Stimulated activated CD4-positive, alpha-beta T cell treated with anti-CD3 and anti-CD28 coated beads, Interleukin-12 subunit alpha, Interleukin-12 subunit beta, amount 100 ng/mL, for 48 hours (primary cell): ENCODE measurements at regions not wholly inside any gene's neighbourhood (a gene's known extent, or its start where the extent isn't known, plus 50 kb on each side); places are given as distances from the start of the nearest gene placed in this dataset.
A peak's percentile ranks its signal among the peaks of the same experiment; 100 is the strongest.

Source experiments
- DNase-seq, 3 donors: peaks; one replicate each; pipeline ENCODE4 v3.0.0-alpha.2; 2020; ENCODE audit warnings: low read depth in 2 of 3, low spot score in 1 of 3

DNA sequence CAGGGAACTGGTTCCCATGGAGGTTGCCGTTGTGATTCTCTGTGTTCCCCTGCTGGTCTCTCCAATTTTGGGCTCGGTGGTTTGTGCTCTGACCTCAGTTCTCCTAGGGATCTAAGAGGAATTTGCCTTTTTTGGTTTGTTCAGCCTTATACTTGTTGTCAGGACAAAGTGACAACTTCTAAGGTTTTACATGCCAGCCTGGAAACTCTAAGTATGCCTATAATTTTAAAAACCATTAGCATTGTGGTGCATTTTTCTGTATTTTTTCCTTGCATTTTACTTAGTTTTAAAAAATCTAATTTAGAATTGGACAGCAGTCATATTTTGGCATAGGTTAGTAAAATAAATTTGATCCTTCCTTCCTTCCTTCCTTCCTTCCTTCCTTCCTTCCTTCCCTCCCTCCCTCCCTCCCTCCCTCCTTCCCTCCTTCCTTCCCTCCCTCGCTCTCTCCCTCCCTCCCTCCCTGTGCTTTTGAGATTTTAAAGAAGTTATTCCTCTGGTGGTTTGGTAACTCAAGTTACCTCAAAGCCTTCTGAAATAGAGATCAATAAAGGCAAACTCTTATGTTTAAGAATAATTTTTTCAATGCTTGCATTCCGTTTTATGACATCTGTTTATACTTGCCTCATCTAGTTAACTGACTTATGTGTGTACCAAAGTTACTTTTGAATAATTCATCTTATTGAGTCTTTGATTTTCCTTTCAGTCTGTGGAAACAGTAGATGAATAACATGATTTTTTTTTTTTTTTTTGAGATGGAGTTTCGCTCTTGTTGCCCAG lies 141.3 kb upstream of the RGS17 start:
- DNase-seq = no peak

DNA sequence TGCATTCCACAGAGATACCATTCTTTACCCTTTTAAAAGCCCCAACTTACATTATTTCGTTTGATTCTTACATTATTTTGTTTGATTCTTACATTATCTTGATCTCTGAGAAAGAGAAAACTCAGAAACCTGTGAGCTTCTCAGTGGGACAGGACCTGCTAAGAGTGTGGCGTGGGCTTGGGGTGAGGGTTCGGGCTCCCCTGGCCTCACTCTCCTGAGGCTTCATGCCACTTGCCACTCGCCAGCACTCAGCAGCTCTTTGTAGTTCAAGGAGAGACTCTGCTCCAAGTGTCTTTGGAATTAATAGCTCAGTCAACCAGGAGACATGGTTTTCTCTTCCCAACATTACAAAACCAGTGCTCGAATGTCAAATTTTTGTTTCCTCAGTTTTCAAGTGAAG lies 132.4 kb upstream of the RGS17 start:
- no peak for DNase-seq

DNA sequence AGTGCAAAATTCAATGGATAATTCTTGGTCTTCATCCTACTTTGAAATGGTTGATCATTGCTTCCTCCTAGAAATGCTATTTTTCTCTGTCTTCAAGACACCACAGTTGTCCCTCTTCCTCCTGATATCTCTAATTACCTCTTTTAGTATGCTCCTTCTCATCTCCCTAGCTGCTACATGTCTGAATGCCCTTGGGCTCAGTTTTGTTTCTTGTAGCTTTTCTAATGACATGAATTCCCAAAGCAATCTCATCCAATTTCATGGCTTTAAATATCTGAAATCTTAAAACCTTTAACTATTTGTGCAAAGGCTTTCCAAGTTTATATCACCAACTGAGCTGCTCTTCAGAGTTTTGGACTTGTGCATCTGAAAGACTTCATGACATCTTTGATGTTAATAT lies 120.2 kb upstream of the RGS17 start:
- no peak for DNase-seq

DNA sequence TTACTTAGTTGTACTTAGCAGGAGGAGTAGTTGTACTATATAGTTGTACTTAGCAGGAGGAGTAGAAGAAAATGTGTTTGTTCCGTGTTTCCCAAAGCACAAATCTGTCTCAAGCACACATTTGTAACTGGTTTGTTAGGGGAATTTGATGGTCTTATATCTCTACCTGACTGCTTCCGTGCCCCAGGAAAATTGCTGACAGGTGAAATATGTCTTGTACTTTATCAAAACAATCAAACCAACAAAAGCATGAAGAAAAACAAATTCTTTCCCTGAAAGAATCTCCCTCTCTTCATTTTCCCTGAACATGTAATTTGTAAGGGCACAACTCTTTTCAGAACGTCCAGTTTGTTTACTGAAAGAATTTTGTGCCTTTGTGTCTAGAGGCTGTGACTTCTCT lies 106.6 kb upstream of the RGS17 start:
- DNase-seq = no peak

DNA sequence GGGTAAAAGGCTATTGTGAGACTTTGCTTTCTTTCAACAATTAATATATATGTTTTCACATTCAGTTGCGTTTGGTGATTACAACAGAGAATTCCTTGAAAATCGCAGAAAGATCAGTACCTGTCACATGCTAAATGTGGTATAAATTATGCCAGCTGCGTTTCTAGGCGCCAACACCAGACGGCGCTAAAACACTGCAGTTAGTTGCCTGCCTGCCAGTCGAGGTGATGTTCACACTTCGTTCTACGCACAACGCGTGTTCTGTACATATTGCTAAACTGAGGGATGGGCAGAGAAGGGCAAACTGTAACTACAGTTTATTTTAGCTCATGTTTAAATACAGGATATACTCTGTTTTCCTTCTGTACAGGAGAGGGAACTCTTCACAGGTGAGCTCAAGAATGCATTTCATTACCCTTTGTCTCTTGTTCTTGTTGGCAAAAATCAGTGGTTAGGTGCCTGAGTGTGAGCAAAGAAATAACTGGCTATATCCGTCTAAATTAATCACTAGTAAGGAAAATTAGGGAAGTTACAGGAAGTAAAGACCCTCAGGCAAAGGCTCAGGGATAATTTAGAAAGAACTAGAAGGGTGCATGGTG lies 100.1 kb upstream of the RGS17 start:
- peak in 2 of 3 donors; percentile 17 to 27 for DNase-seq

DNA sequence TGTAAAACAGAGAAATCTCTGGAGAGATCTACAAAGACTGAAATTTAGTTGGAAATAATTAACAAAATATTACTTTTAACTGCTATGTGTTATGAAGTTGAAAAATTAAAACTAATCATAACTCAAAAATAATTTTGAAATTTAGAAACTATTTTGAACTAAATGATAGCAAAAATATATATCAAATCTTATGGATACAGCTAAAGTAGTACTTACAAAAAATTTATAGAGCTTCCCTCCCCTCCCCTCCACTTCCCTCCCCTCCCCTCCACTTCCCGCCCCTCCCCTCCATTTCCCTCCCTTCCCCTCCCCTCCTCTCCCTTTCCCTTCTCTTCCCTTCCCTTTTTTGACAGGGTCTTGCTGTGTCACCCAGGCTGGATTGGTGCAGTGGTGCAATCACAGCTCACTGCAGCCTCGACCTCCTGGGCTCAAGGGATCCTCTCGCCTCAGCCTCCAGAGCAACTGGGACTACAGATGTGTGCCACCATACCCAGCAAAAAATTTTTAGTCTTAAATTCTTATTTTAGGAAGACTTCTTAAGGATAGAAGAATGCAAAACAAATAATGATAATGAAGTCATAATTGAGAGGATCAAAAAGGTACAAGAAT lies 87.2 kb upstream of the RGS17 start:
- no peak for DNase-seq

DNA sequence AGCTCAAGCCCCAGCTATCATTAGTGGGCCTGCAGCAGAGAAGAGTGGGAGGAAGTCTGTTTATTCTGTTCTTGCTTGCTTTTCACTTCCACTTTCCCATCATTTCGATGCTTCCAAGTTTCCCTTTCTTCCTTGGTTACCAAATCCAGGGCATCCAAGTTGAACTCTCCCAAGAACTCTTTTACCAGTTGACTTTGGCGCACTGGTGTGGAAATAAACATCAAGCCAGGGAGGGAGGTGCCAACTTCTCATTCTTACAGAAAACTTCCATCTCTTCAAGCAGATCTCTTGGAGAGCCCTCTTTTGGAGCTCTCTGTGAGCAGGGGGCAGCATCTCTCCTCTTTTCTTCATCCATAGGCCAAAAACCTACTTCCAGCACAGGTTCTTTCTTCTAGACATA lies 85.7 kb upstream of the RGS17 start:
- no peak for DNase-seq

DNA sequence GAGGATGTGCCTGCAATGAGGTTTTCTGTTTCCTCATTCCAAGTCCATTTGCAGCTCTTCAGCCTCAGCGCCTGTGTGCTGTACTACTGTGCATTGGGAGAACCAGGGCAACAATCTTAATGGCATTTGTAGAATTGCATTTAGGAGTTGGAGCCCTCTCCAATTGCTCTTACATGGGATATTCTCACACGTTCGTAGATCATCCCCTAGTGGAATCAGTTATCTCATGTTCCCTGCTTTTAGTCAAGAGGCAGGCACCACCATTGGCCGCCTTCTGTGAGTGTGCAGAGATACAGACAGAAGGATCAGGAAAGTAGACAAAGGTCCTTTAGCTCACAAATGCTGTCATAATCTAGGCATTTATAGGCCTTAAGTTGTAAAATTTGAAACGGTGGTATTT lies 84.2 kb upstream of the RGS17 start:
- DNase-seq = no peak

DNA sequence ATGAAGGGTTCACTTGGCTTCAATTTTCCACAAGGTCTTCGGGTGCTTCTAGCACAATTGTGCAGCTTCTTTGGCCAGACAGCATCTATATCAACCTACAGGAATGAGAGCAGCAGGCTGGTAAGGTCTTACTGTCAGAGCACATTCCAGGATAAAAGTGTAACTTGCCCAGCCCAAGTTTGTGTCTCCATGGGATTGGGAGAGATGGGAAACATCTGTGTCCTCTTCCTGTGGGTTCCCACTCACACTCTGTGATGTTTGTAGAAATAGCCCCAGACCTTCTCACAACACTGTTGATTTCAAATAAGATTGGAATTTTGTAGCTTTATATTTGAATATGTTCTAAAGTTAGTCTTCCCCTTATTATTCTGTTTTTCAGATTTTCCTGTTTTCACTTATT lies 83.4 kb upstream of the RGS17 start:
- no peak for DNase-seq

DNA sequence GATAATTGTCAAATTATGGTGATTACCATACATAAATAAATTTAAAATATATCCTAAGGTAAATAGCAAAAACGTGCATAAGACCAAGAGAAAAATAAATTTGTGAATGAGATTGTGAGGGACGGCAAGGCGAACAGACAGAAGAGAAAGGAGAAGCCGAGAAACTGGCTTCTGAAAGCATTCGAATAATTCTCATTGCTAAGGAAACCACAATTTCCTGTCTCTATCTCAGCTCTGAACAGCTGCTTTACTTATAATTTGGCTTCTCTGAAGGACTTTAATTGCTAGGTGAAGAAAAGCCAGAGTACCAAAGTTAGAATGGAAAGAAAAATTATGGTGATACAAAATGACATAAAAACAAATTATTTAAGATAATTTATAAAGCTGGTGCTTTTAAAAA lies 79.0 kb upstream of the RGS17 start:
- no peak for DNase-seq

DNA sequence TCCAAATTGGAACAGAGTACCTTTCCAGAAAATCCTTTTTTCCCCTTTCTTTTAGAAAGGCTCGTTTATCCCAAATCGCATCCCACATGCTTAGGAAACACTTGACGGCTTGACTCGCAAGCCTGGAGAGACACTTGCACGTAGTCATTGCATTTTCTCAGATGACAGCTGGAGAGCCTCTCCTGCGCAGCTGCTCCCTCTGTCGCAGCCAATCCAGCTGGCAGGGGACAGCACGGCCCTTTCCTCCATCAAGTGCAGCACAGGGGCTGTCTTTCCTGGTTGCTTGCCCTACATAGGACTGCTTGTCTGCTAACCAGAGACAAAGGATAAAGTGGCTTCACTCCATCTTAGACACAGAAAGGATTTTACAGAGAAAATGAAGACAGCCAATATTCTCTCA lies 77.6 kb upstream of the RGS17 start:
- no peak for DNase-seq

DNA sequence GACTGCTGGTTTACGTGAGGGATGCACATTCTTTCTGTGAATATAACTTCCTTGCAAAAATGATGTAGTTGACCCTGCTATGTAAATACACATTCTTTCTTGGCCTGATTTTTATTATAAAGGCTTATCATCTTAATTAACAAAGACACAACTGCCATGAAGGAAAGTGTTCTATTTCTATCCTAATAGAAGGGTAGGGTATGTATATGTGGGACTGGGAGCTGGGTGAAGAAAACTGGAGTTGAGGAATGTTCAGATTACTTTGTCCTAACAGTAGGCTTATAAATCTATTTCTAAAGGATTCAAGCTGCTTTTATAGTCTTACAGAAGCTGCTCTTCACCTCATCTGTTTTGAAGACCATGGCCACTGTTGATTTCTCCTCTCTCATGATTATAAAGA lies 76.5 kb upstream of the RGS17 start:
- DNase-seq = no peak

DNA sequence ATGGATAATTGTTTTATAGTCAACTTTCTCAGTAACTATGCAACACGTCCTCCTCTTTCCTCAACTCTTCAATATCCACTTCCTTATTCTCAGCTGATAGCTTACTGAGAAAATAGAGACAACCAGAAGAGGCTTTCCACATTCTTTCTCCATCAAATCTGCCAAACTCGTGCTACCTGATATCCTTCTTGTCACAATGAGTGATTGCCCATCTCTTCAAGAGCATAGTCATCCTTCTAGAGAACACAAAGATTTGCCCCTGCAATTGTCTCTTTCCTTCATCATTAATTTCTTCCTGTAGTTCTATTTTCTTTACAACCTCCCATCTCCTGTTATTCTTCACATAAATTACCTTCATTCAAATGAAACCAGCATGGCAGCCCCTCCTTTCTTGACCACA lies 75.9 kb upstream of the RGS17 start:
- no peak for DNase-seq

DNA sequence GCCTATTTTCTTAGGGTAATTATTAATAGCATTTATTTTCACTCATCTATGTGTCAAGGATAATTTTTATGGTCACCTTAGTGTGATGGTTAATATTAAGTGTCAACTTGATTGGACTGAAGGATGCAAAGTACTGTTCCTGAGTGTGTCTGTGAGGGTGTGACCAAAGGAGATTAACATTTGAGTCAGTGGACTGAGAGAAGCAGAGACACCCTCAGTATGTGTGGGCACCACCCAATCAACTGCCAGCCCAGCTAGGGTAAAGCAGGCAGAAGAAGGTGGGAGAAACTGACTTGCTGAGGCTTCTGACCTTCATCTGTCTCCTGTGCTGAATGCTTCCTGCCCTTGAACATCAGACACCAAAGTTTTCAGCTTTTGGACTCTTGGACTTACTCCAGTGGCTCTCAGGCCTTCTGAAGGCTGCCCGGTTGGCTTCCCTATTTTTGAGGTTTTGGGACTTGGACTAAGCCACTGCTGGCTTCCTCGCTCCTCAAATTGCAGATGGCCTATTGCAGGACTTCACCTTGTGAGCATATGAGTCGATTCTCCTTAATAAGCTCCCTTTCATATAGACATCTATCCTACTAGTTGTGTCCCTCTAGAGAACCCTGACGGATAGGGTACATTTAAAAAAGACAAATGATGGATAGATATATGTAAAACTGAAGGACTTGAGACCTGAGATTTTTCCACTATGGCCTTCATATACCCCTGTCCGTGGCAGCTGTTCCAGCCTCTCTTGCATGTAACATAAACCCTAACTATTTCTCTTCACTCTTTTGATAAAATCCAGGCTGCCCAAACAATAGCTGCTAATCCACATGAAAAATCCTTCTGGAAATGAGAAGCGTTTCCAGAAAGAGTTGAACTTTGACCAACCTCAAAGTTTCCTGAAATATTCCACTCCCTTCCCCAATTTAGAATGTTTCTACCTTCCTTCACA lies 62.1 kb upstream of the RGS17 start:
- DNase-seq = no peak

DNA sequence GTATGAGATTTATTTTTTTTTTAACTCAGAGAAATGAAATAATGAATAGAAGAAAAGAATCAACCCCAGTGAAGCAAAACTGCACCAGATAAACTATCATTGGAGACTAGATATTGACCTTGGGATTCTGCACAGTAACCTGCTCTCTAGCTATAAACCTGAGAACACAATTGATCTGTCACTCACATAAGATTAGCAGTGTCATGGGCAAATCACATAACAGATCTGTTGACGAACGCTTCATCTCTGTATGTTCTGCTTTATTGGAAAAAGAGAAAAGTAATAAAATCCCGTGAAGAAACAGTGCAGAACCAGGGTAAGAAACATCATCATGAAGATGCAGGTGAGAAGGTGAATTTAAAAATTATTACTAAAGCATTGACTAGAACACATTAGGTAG lies 52.8 kb upstream of the RGS17 start:
- DNase-seq = no peak
